ENCODE measurements at regions not wholly inside any gene's neighbourhood (a gene's known extent, or its start where the extent isn't known, plus 50 kb on each side); places are given as distances from the start of the nearest gene placed in this dataset.

- H2BK5ac ChIP-seq (ENCODE audit: low read depth, low read length), result no peak overlapping the region
- H3K9me3 ChIP-seq (ENCODE audit: insufficient read depth in 2 of 2, low read depth in 1 of 2, low read length in 1 of 2), result no peaks in the 10 kb centered on the region
- ChIA-PET CTCF (ENCODE audit: partially characterized antibody) (interaction anchor here (1.2 to 9.8 kb wide), 5 partner anchors 12 to 159 kb away, joined by 3 to 67 read pairs (median 5); no protein-coding TSS in a partner anchor), POLR2A (ENCODE audit: partially characterized antibody) (interaction anchor here (1.7 kb wide), 1 partner anchor 88 kb away, joined by 4 read pairs; no protein-coding TSS in a partner anchor)
- H2AK5ac ChIP-seq (ENCODE audit: low read depth, low read length), result no peak overlapping the region
- H3K56ac ChIP-seq (replicated peaks; ENCODE audit: insufficient read length, low read depth, low read length), result no peak overlapping the region
- no peak overlapping the region for H2AFZ ChIP-seq (ENCODE audit: low read length)
- H4K5ac ChIP-seq (ENCODE audit: insufficient read length, low read depth, low read length), result no peak overlapping the region
- H3K4me2 ChIP-seq (ENCODE audit: insufficient read depth in 1 of 2, low read depth in 2 of 2, low read length in 2 of 2), result no peak overlapping the region
- H3K79me1 ChIP-seq (ENCODE audit: low read depth, low read length), result no peaks in the 10 kb centered on the region
- H3K79me2 ChIP-seq (ENCODE audit: control insufficient read depth in 1 of 2, insufficient read depth in 2 of 2, low read length in 2 of 2), result no peaks in the 10 kb centered on the region
- no peak overlapping the region for H3K27ac ChIP-seq (ENCODE audit: low read depth, low read length)
- H4K8ac ChIP-seq (ENCODE audit: extremely low read depth, insufficient read depth, low read length), result no peak overlapping the region
- no peaks in the 10 kb centered on the region for H4K20me1 ChIP-seq (replicated peaks in 1 of 2; ENCODE audit: control insufficient read depth in 1 of 2, insufficient read depth in 2 of 2, low read length in 2 of 2)
- WGBS, 2 experiments (ENCODE audit: extremely low coverage in 1 of 2, insufficient coverage in 1 of 2, insufficient read length in 1 of 2, insufficient replicate concordance in 2 of 2, low coverage in 1 of 2, low lambda C conversion rate in 2 of 2, missing lambda C conversion rate in 1 of 2), result 96% methylated on average over 3 of the region's 3 CpGs; no CpG with 5 or more reads in 1 of the 2 experiments
- H3K23me2 ChIP-seq (ENCODE audit: low read depth, low read length), result peaks cover 1% of the 10 kb centered on the region; the same call in 1 of the 2 replicates
- no peak overlapping the region for H2BK12ac ChIP-seq (ENCODE audit: low read depth, low read length)
- H3K23ac ChIP-seq (ENCODE audit: insufficient read length), result no peak overlapping the region
- H3K36me3 ChIP-seq (ENCODE audit: control insufficient read depth in 2 of 4, insufficient read depth in 4 of 4, low read length in 3 of 4), result no peaks in the 10 kb centered on the region
- no peaks in the 10 kb centered on the region for H3K4me1 ChIP-seq (replicated peaks in 1 of 4; ENCODE audit: control insufficient read depth in 3 of 4, insufficient read depth in 4 of 4, low read length in 3 of 4)
- no peak overlapping the region for H3K9ac ChIP-seq (replicated peaks in 1 of 4; ENCODE audit: extremely low read depth in 1 of 4, low read depth in 3 of 4, low read length in 3 of 4)
- no peaks in the 10 kb centered on the region for H3K27me3 ChIP-seq (replicated peaks in 1 of 4; ENCODE audit: control insufficient read depth in 3 of 4, extremely low read depth in 1 of 4, insufficient read depth in 3 of 4, low read length in 3 of 4)
- H3K4ac ChIP-seq (replicated peaks; ENCODE audit: insufficient read length, low read depth, low read length), result no peak overlapping the region
- no peak overlapping the region for H3K4me3 ChIP-seq (ENCODE audit: extremely low read depth in 1 of 4, insufficient read depth in 2 of 4, low read depth in 3 of 4, low read length in 4 of 4)
- DNase-seq (ENCODE audit: low read depth in 1 of 2, low spot score in 2 of 2) (no peak), FAIRE-seq (no peak)
- H2BK20ac ChIP-seq (ENCODE audit: low read length), result no peak overlapping the region
- TF ChIP-seq ASH2L (IDR thresholded peaks at IDR 0.05; ENCODE audit: low read length) (no peak), KDM1A (IDR thresholded peaks at IDR 0.05; ENCODE audit: borderline replicate concordance, low read length) (no peak), ATF3 (IDR thresholded peaks at IDR 0.05; ENCODE audit: insufficient read depth, low read depth, low read length) (no peak), ATF2 (IDR thresholded peaks at IDR 0.05; ENCODE audit: low read length) (no peak), TAF7 (optimal IDR thresholded peaks at IDR 0.05; ENCODE audit: borderline replicate concordance, low read depth, low read length) (no peak), POLR2A (IDR thresholded peaks at IDR 0.05; ENCODE audit: control extremely low read depth in 1 of 2, low read depth in 2 of 2, low read length in 2 of 2) (no peak), RNF2 (IDR thresholded peaks at IDR 0.05; ENCODE audit: borderline replicate concordance, low read depth, low read length, missing control alignments, poor library complexity, severe bottlenecking) (no peak), TBP (IDR thresholded peaks at IDR 0.05; ENCODE audit: low read depth, low read length) (no peak), CREB1 (IDR thresholded peaks at IDR 0.05) (no peak), CTCF (IDR thresholded peaks at IDR 0.05; ENCODE audit: control extremely low read depth in 1 of 3, insufficient read depth in 1 of 3, low read depth in 1 of 3, low read length in 3 of 3) (no peak)
- no peak overlapping the region for H3K18ac ChIP-seq (ENCODE audit: extremely low read depth, low read length)
- H2BK120ac ChIP-seq (replicated peaks; ENCODE audit: low read depth, low read length), result no peak overlapping the region
- no peak overlapping the region for H4K91ac ChIP-seq (replicated peaks; ENCODE audit: insufficient read length, low read length)
- no peak overlapping the region for H3K14ac ChIP-seq (ENCODE audit: insufficient read length)
- H2BK15ac ChIP-seq (ENCODE audit: low read length), result no peak overlapping the region
Measured at GRCh38 chr1:117694543-117694942, 88.7 kb downstream of the TENT5C start.

Measured in H1 (cell line).